ELF-1 (cell line): ENCODE measurements at regions not wholly inside any gene's neighbourhood (a gene's known extent, or its start where the extent isn't known, plus 50 kb on each side); places are given as distances from the start of the nearest gene placed in this dataset.

Source experiments
- DNase-seq: peaks from one replicate; pipeline ENCODE4 v3.0.0-alpha.2; 2016; ENCODE audit warnings: low read depth, low spot score

GRCh38 chr2:83787189-83787588, 671.9 kb downstream of the SUCLG1 start:
- DNase-seq, result no peak

DNA sequence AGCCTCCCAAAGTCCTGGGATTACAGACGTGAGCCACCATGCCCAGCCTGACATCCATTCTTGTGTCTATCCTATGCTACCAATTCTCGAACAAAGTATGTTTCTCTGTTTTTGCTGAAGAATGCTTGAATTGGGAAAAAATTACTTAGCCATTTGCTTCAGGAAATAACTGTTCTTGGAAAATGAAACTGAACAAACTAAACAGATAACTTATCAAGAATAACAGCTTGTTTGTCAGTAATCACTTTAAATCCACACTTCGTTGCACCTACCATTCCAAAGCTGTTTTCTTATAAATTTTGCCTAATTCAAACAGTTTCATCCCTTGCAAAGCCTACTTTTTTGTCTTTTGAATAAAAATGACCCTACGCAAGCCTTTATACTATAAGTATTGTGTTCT, 672.9 kb downstream of the SUCLG1 start:
- no peak for DNase-seq

DNA sequence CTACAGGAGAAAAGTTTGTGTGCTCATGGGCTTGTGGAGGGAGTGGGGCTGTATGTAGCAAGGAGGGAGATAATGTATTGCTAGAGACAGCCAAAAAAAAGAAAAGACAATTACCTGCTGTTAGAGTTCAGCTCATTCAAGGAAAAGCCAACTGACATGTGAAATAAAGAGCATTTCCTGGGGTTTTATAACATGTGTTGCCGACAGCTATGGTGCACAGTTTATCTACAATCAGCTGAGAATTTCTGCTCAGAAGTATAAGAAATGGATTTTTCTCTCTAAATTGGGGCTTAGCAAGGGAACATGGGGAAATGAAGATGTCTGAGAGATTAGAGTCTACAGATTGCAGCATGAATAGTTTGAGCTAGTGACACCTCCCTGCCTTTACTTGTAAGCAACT, 674.1 kb downstream of the SUCLG1 start:
- DNase-seq, result no peak

DNA sequence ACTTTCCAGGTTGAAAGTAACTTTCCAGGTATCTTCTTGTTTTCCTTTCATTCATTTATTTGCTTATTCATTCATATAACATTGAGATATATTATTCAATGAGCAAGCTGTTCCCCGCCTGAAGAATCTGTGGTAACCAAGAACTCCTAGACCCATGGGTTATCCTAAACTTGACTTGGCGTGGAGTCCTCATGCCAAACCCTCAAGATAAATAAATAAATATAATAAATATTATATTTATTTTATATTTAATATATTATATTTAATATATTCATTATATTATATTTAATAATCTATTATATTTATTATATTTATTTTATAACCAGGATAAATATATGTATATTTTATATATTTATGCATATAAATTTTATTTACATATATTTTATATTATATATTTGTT, 674.8 kb downstream of the SUCLG1 start:
- DNase-seq, result no peak

DNA sequence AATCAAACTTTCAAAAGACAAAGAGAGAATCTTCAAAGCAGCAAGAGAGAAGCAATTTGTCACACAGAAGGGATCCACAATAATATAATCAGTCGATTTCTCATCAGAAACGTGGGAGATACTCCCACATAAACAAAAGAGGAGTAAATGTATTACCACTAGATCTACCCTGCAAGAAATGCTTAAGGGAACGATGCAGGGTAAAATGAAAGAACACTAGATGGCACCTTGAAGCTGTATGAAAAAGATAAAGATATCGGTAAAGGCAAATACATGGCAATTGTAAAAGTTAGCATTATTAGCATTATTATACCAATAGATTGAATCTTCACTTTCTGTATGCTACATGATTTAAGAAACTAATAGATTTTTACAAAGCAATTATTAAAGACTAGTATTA, 677.0 kb downstream of the SUCLG1 start:
- DNase-seq, result no peak

GRCh38 chr2:83764447-83765005, 694.6 kb downstream of the SUCLG1 start:
- DNase-seq, result no peak

GRCh38 chr2:83757329-83757728, 701.8 kb downstream of the SUCLG1 start:
- no peak for DNase-seq

- no peak for DNase-seq
These were observed 702.9 kb downstream of the SUCLG1 start for GRCh38 chr2:83756219-83756618.

- DNase-seq, result no peak
These were observed 711.9 kb downstream of the SUCLG1 start for GRCh38 chr2:83747141-83747540.

GRCh38 chr2:83744855-83745254, 714.2 kb downstream of the SUCLG1 start:
- DNase-seq, result no peak

DNA sequence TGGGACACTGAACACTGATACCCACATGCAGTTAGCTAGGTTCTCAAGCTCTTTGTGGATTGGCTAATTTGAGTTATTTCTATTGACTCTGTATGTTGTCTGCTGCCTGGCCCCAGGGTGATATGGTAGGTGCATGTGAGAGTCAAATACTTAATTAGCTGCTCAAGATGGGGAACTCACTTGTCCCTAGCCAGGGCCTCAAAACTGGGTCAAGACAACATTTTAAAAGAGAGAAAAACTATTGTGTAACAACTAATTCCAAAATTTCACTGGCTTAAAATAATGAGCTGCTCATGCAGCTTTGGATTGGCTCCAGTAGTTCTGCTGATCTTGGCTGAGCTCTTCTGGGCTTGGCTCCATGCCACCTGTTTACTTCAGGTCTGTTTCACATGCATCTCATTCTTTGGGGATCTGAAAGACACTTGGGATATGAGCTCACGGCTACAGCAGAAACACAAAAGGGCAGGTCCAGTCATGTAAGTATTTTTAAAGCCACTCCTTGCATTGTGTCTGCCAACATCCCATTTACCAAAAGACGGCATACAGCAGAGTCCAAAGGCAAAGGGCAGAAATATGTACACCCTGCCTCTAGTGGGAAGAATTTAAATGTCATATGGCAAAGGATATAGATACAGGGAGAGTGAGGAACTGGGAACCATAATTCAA, 716.8 kb downstream of the SUCLG1 start:
- DNase-seq, result no peak

DNA sequence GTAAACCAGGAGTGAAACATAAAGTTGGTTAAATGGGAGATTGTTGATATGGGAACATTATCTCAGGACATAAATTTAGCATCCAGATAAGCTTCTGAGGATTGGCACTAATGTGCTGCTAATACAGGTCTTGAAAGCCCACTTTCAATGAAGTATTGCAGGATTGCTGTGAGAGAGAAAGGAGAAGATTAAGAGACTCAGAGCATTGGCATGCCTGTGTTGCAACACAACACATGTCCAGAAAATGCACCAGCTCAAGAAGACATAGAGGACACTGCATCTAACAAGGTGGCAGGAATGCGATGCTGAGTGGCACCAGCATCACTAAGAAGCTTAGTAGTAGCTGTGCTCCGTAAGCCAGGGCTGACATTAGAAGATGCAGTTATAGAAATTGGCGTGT, 728.9 kb downstream of the SUCLG1 start:
- DNase-seq, result no peak

GRCh38 chr2:83725735-83726134, 733.3 kb downstream of the SUCLG1 start:
- DNase-seq, result no peak

DNA sequence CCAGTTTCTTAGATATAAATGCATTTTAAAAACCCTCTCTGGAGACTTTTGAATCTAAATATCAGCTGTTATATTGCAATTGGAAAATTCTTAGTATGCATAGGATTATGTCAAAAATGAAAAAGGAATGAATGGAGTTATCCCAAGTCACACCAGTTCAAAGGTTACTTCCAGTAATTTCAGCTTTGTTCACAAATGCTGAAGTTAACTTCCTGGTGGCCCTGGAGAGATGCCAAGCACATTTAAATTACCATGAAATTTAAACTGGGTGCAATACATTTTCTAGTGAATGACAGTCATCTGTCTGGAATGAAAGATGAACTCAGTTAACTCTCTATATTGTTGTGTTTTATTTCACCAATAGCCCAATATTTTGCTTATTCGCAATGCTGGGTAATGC, 753.9 kb downstream of the SUCLG1 start:
- no peak for DNase-seq

GRCh38 chr2:83703598-83703997, 755.5 kb downstream of the SUCLG1 start:
- no peak for DNase-seq

- DNase-seq, result no peak
These were observed 762.2 kb downstream of the SUCLG1 start for GRCh38 chr2:83696838-83697237.

- DNase-seq, result peak; percentile 21
These were observed 763.5 kb downstream of the SUCLG1 start for GRCh38 chr2:83695530-83695929.

- DNase-seq, result no peak
These were observed 764.0 kb downstream of the SUCLG1 start for GRCh38 chr2:83695037-83695436.

DNA sequence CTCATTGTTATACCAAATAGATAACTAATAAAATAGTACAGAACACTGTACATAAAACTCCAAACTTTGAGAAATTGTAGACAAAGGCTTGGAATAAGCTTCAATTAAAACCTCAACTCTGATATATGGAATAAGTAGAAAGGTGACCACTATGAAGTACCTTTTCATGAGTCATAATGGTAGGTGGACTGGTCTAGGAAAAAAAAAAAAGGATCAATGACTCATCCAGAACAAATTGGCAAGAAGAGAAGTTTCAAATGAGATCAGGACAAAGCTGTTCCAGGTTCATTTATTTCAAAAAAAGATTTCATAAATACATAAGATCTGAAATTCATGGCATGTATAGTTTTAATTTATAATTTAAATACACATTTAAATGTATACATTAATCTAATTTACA, 769.7 kb downstream of the SUCLG1 start:
- DNase-seq, result no peak

DNA sequence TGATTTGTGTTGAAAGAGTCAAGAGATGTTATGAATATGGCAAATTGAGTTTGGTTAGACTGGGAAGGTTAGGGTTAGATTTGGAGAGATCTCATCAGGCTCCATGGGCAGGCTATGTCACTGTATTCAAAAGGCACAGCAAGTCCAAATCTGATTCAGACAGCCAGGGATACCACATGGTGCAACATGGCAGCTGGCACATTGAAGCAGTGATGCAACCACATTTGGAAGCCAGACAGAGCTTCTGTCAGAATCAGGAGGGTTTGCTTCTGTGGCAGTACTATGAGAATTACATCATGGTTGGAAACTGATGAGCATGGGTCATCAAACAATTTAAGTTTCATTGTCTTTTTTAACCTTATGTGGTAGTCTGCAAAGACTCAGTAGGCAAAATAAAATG, 772.2 kb downstream of the SUCLG1 start:
- DNase-seq, result no peak

DNA sequence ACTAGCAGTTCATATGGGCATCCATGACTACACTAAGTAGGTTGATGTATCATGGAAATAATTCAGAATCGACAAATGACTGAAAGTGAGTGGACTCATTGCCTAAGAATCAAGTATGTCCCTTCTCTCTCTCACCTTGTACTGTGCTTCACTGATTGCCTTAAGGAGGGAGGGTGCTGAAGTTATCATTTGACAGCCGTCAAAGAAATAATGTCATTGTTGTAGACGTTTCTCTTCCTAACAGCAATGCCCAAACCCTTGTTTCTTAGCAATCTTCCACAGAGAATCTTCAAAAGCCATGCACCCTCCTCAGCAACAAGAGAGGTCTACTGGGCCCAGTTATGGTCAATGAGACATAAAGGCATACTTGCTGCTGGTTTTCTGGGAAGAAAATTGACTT, 785.0 kb downstream of the SUCLG1 start:
- no peak for DNase-seq

- no peak for DNase-seq
These were observed 793.2 kb downstream of the SUCLG1 start for GRCh38 chr2:83665894-83666293.

DNA sequence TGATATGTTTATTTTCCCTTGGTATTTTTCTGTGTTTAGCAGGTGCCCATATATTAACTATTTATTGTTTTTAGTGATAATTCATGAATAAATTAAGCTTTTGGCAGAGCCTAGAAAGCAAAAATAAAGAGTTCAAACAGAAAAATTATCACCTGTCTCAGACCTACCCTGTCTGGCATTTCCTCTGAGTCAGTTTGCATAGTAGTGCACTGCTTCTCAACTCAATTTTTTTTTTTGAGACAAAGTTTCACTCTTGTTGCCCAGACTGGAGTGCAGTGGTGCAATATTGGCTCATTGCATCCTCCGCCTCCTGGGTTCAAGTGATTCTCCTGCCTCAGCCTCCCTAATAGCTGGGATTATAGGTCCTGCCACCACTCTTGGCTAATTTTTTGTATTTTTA, 793.9 kb downstream of the SUCLG1 start:
- DNase-seq, result no peak

GRCh38 chr2:83661711-83662110, 797.4 kb downstream of the SUCLG1 start:
- DNase-seq, result no peak
